Tibial nerve (tissue), 4 donors: ENCODE measurements at regions not wholly inside any gene's neighbourhood (a gene's known extent, or its start where the extent isn't known, plus 50 kb on each side); places are given as distances from the start of the nearest gene placed in this dataset.

ENCODE experiments used
- DNase-seq, 2 donors: peaks; one replicate each; pipeline ENCODE4 v3.0.0-alpha.2; 2019; ENCODE audit warnings: low spot score in 2 of 2
- H3K27ac ChIP-seq, 4 donors: fragments of 200-600 bp; sonication (generic) in 3 of 4; one replicate each; pipeline ENCODE4 v1.5.1; 2017 to 2019; ENCODE audit warnings: mild to moderate bottlenecking in 1 of 4
- H3K27me3 ChIP-seq, 2 donors: fragments of 200-600 bp; sonication (generic) in 1 of 2; one replicate each; pipeline versions ENCODE4 v1.5.1 to v1.6.0; 2017 to 2019
- H3K36me3 ChIP-seq, 3 donors: fragments of 200-600 bp; sonication (generic); one replicate each; pipeline ENCODE4 v1.5.1; 2018 to 2019
- H3K4me1 ChIP-seq, 4 donors: fragments of 200-600 bp; sonication (generic) in 3 of 4; one replicate each; pipeline ENCODE4 v1.5.1; 2017 to 2019
- H3K4me3 ChIP-seq, 4 donors: fragments of 200-600 bp; sonication (generic) in 3 of 4; one replicate each; pipeline ENCODE4 v1.5.1; 2017 to 2019; ENCODE audit warnings: mild to moderate bottlenecking in 1 of 4, moderate library complexity in 1 of 4
- H3K9me3 ChIP-seq, 4 donors: fragments of 200-600 bp; sonication (generic) in 3 of 4; one replicate each; pipeline ENCODE4 v1.5.1; 2017 to 2019
- EP300 ChIP-seq, 2 donors: sonication (generic); formaldehyde crosslinking; IDR thresholded peaks; one replicate each; pipeline ENCODE4 v1.6.1; 2017; ENCODE audit warnings: antibody characterized with exemption in 2 of 2, mild to moderate bottlenecking in 1 of 2
- POLR2A ChIP-seq, 2 donors: fragments of 450-650 bp; IDR thresholded peaks; one replicate each; pipeline ENCODE4 v1.6.1; 2017; ENCODE audit warnings: antibody characterized with exemption in 2 of 2, mild to moderate bottlenecking in 2 of 2, moderate library complexity in 2 of 2
- WGBS, 2 donors: methylation state at CpG; one replicate each; pipeline ENCODE4 v1.1.5; 2018; 5-methylcytosine and 5-hydroxymethylcytosine counted together
- TF ChIP-seq, protein P1 (sequence below), 5 experiments: fragments of 200-600 bp in 3 of 5; fragments of 450-650 bp in 2 of 5; sonication (generic) in 3 of 5; IDR thresholded peaks; one replicate each; pipeline ENCODE4 v1.5.1; 2016 to 2019; ENCODE audit warnings: antibody characterized with exemption in 5 of 5, mild to moderate bottlenecking in 3 of 5, moderate library complexity in 2 of 5

DNA sequence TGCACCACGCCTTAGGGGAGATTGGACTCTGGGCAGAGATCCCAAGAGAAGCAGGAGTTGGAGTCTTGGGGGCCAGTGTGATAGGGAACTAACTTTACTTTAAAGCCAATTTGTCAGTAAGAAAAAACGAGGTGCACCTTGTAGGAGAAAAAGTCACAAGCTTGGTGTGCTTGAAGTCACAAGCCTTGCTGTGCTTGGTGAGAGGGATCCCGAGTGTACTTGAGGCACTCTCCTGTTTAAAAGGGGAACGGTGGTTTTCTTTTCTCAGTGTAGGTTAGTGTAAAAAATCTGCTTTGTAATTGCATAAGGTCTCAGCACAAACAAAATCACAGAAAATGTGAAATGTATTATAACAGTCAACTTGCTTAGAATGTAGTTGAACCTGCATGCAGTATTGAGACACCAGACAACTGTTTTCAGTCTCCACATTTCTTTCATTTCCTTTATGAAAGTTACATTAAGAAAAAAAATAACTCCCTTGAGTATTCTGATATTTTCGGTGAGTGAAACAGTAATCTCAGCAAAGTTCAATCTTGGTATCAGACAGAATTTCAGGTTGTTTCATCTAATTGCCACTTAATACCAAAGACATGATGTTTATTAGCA is 111.1 kb upstream of the DUSP22 start:
- 43 to 62% methylated on average over 5 of the region's 5 CpGs for WGBS, 2 donors
- Histone ChIP-seq H3K9me3 (no peaks in the 10 kb centered on the region), H3K36me3 (no peaks in the 10 kb centered on the region), H3K4me3 (no peak overlapping the region), H3K27ac (no peak overlapping the region), H3K4me1 (no peaks in the 10 kb centered on the region), H3K27me3 (no peaks in the 10 kb centered on the region)
- TF ChIP-seq EP300 (IDR thresholded peaks at IDR 0.05) (no peak), POLR2A (IDR thresholded peaks at IDR 0.05) (no peak)
- TF ChIP-seq, protein P1, sequence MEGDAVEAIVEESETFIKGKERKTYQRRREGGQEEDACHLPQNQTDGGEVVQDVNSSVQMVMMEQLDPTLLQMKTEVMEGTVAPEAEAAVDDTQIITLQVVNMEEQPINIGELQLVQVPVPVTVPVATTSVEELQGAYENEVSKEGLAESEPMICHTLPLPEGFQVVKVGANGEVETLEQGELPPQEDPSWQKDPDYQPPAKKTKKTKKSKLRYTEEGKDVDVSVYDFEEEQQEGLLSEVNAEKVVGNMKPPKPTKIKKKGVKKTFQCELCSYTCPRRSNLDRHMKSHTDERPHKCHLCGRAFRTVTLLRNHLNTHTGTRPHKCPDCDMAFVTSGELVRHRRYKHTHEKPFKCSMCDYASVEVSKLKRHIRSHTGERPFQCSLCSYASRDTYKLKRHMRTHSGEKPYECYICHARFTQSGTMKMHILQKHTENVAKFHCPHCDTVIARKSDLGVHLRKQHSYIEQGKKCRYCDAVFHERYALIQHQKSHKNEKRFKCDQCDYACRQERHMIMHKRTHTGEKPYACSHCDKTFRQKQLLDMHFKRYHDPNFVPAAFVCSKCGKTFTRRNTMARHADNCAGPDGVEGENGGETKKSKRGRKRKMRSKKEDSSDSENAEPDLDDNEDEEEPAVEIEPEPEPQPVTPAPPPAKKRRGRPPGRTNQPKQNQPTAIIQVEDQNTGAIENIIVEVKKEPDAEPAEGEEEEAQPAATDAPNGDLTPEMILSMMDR (IDR thresholded peaks at IDR 0.05) = no peak
- no peak for DNase-seq

DNA sequence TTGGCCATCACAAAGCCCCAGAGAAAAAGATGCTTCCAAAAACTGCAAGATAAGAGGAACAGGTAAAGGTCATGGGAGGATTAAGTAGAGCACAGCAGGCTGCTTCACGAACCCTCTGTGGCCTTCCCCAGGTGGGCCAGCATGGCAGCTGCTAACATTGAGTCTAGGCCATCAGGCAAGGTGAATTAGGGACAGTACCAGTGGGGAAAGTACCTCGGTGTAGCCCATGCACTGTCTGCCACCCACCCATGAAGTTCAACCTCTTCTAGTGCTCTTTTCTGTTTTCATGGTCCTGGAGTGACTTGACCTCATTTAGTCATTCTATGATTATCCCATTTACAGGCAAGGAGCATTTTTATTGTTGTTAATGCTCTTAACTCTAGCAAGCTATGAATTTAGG is 108.6 kb upstream of the DUSP22 start:
- H3K4me3 ChIP-seq = no peak overlapping the region
- WGBS, 2 donors = 80 to 89% methylated on average over 2 of the region's 2 CpGs
- H3K36me3 ChIP-seq = no peaks in the 10 kb centered on the region
- no peak overlapping the region for H3K27ac ChIP-seq
- H3K9me3 ChIP-seq = no peaks in the 10 kb centered on the region
- no peak for DNase-seq
- peaks cover 0 to 5% (median 0%) of the 10 kb centered on the region in 4 donors for H3K4me1 ChIP-seq
- H3K27me3 ChIP-seq = no peaks in the 10 kb centered on the region
- TF ChIP-seq EP300 (IDR thresholded peaks at IDR 0.05) = no peak
- no peak for TF ChIP-seq POLR2A (IDR thresholded peaks at IDR 0.05)
- TF ChIP-seq, protein P1 (IDR thresholded peaks at IDR 0.05) = no peak

DNA sequence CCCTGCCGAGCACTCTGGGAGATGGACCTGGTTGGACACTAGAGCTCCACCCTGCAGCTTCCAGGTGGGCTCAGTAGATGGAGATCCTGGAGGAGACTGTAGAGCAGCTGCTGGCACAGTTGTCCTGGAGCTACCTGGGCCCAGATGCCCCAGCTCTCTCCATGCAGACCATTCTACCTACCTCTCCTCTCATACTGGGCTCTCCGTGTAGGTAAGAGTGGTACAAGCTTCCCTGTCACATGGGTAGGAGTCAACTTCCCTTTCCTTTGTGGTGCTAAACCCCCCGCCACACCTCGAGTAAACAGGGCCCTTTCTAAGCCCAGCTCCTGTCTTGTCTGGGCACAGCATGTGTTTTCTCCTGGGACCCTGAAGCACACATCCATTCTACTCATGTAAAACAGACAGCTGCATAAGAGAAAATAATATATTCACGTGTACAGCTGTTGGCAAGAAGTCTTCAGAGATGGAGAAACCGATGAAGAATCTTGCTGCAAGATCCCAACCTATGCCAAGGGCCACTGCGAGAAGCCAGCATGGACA is 108.1 kb upstream of the DUSP22 start:
- H3K4me3 ChIP-seq = no peak overlapping the region

DNA sequence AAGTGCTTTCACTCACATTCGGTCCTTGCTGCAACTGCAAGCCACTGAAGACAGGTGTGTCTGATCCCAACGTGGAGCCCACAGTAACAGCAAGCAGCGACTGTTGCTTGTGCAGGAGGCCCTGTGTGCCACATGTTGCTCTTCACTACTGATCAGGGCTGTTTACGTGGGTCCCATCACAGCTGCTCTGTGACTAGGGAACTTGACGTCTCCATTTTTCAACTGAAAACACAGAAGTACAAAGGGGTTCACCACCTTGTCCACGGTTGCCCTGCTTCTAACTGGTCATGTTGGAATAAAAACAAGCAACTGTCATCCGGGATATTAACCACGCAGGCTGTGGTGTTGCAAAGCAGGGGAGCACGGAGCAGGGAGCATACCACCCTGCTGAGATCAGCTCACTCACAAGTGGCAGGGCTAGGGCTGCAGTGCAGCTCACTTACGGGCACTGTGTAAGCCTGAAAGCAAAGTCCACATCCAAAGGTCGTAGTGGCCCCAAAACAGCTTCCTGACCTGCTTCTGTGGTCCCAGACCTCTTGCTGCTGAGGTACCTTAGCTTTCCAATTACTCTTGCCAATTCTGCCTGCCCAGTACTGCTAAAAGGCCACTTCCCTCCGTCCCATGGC is 105.8 kb upstream of the DUSP22 start:
- peaks cover 0 to 11% (median 0%) of the 10 kb centered on the region in 4 donors for H3K4me1 ChIP-seq
- no peaks in the 10 kb centered on the region for H3K27me3 ChIP-seq
- no peaks in the 10 kb centered on the region for H3K36me3 ChIP-seq
- peak overlapping the region in 1 of 4 donors; percentile 63 for H3K27ac ChIP-seq
- H3K9me3 ChIP-seq = no peaks in the 10 kb centered on the region
- TF ChIP-seq POLR2A (IDR thresholded peaks at IDR 0.05) (no peak), EP300 (IDR thresholded peaks at IDR 0.05) (no peak)
- TF ChIP-seq, protein P1 (IDR thresholded peaks at IDR 0.05) = no peak
- no peak for DNase-seq
- H3K4me3 ChIP-seq = no peak overlapping the region
- WGBS, 2 donors = 54 to 55% methylated on average over 12 of the region's 12 CpGs

More for the DNA sequence above, 108.1 kb upstream of the DUSP22 start:
- no peak for DNase-seq
- Histone ChIP-seq H3K9me3 (no peaks in the 10 kb centered on the region), H3K36me3 (no peaks in the 10 kb centered on the region), H3K27ac (no peak overlapping the region), H3K27me3 (no peaks in the 10 kb centered on the region), H3K4me1 (peaks cover 0 to 11% (median 0%) of the 10 kb centered on the region in 4 donors)
- 65 to 66% methylated on average over 7 of the region's 7 CpGs for WGBS, 2 donors
- TF ChIP-seq POLR2A (IDR thresholded peaks at IDR 0.05) (no peak), EP300 (IDR thresholded peaks at IDR 0.05) (no peak)
- TF ChIP-seq, protein P1 (IDR thresholded peaks at IDR 0.05) = no peak

DNA sequence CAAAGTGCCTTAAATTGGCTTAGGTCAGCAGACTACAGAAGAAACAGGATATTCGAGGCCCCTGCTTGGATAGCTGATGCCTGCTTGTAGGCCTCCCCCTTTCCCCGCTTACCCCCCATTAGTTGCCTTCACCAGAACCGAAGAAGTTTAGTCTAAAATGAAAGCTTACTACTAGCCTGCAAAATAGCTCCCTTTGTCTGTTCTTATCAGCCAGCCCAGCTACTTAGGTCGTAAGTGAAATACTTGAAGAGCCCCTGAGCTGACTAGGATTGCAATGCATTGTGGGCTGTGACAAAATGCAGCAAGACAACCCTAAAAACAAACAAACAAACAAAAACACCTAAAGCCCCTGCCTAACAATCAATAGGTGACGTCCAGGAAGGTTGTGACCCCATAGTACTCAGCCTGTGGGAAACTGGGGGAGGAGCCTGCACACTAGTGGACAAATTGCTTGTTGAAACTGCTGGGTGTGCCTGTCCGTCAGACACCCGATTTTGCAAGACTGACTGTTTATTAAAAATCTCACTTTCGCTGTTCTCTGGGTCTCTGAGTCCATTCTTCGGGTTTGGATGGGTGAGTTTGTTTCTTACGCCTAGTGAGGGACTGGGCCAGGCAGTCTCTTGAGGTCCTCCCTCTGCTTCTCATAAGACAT is 105.0 kb upstream of the DUSP22 start:
- Histone ChIP-seq H3K27me3 (no peaks in the 10 kb centered on the region), H3K4me1 (peaks cover 0 to 11% (median 0%) of the 10 kb centered on the region in 4 donors), H3K9me3 (no peaks in the 10 kb centered on the region), H3K27ac (peak overlapping the region in 1 of 4 donors; percentile 63), H3K36me3 (no peaks in the 10 kb centered on the region), H3K4me3 (no peak overlapping the region)
- 55 to 58% methylated on average over 10 of the region's 10 CpGs for WGBS, 2 donors
- DNase-seq = no peak
- TF ChIP-seq, protein P1 (IDR thresholded peaks at IDR 0.05) = no peak
- no peak for TF ChIP-seq POLR2A (IDR thresholded peaks at IDR 0.05)
- TF ChIP-seq EP300 (IDR thresholded peaks at IDR 0.05) = no peak
